GM18861 (cell line): ENCODE measurements at regions not wholly inside any gene's neighbourhood (a gene's known extent, or its start where the extent isn't known, plus 50 kb on each side); places are given as distances from the start of the nearest gene placed in this dataset.

ENCODE experiments used
- ATAC-seq: cut with Tn5 transposase; IDR thresholded peaks from one replicate; pipeline ENCODE4 v1.9.1; 2021; ENCODE audit not compliant: unreplicated experiment

GRCh38 chr2:151197184-151198108, 64.2 kb downstream of the RBM43 start:
- no peak for ATAC-seq

DNA sequence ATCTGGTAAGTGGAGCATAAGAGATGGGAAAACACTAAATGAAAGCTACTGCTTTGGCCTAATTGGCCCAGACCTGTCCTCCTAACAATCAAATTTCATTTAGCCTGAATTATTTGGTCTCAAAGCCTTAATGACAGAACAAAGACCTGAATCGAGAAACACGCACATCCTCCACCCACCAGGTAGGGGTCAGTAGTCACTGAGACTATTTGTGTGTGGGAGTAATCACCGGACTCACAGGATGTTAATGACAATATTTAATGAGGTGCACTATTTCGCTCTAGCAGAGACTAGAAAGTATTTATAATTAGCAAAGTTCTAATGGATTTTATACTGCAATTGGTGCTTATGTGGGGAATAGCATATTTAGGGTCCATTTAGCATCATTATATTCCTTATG, 68.1 kb downstream of the RBM43 start:
- no peak for ATAC-seq

GRCh38 chr2:151192681-151193080, 69.0 kb downstream of the RBM43 start:
- no peak for ATAC-seq

DNA sequence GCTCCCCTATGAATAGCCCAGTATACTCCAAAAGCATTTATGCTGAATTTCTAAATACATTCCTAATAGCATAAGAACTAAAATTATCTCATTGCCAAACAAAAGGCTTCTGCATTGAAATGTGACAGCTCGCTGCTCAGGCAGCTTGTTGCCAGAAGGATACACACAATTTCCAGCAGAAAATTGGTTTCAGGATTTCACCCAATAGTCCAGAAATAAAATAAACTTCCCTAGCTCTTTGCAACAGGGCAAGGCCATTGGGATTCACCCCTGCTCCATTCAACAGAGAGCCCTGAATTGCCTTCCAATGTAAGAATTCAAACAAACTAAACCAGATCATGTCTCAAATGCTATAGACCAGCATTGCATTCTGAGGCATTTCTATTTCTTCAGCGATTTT, 70.7 kb downstream of the RBM43 start:
- ATAC-seq = no peak

GRCh38 chr2:151189125-151189524, 72.5 kb downstream of the RBM43 start:
- ATAC-seq = no peak

GRCh38 chr2:151186011-151186410, 75.7 kb downstream of the RBM43 start:
- no peak for ATAC-seq

DNA sequence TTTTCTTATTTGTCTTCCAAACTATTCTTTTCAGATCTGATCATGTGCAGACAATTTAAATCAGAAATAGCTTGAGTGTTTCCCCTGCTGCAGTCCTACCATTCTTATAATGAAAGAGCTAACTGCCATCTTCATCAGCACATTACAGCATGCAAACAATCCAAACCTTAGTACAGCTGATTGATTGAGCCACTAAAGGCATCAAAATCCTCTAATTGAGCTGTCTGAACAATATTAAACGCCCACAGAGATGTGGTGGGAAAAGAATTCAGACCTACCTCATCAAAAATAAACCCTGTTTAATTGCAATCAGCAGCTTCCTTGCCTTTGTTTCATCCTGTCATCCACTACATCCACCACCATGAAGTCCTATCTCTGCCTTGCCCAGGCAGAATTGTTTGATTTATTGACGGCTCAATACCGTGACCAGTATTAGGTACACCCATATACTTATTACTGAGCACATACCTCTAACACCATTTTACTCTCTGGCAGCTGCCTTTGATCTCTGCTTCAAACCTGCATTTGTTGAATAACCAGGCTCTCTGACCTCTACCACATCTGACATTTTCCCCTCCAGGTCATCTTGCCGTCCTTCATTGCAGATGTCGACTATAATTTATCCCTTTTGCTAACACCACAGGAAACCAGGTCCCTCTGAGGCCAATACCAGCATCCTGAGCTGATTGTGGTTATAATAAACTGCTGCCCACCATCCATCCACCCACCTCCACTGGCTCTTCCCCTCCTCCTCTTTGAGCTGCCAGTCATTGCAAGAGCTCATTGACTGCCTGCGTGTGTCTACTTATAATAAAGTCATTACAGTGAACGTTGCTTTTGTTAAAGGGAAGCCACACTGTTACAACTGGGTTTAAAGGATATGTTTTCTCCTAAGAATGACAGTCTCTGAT, 78.5 kb downstream of the RBM43 start:
- no peak for ATAC-seq

DNA sequence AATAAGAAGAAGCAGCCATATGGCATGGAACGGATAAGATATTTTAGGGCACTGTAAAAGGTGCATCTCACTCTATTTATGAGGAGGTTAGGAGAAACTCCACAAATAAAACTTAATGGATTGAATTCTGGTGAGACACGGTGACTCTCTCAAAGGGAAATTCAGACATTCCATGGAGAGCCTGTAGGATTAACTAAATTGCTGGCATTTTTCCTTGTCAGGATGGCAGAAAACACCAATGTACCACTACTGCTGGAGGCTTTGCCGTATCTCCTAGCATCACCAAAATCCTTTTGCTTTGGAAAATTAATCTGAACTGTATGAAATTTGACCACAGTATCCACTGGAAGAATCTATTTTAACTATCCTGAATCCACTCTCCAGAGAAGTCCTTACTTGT, 79.3 kb downstream of the RBM43 start:
- no peak for ATAC-seq

DNA sequence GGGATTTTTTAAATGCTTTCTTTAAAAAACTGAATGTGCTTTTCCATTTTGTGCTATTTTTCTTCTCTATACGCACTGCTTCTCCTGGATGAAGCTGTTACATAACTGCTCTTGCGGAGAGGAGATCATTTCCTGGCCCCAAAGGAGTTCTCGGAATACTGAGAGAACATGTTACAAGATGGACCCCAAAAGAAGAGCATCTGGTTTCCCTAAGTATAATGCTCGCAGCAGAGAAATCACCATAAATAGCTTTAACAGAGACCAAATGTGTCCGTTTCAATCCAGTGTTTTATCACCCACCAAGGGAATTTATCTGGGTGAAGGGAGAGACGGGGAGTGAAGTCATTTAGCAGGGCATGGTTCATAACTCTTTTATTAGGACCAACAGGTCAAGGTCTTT, 80.1 kb downstream of the RBM43 start:
- ATAC-seq = no peak

- no peak for ATAC-seq
Measured at GRCh38 chr2:151180123-151180522, 81.5 kb downstream of the RBM43 start.

DNA sequence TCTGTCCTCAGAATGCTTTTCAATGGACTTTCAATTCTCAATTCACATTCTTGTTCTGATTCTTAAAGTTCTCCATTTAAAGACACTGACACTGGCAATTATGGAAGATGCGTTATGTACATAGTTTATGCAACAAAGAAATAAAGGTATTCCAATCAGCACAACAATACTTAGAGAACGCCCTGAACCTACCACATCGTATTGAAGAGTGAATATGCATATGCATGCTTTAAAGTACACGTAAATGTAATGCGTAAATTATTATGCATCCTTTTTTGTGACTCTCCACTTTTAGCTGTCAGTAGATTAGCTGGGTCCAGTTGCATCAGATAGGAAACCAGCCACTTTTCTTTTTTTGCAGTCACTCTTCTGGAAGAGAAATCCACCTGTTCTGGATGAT, 83.5 kb downstream of the RBM43 start:
- ATAC-seq = no peak

- no peak for ATAC-seq
Measured at GRCh38 chr2:151177756-151178155, 83.9 kb downstream of the RBM43 start.

DNA sequence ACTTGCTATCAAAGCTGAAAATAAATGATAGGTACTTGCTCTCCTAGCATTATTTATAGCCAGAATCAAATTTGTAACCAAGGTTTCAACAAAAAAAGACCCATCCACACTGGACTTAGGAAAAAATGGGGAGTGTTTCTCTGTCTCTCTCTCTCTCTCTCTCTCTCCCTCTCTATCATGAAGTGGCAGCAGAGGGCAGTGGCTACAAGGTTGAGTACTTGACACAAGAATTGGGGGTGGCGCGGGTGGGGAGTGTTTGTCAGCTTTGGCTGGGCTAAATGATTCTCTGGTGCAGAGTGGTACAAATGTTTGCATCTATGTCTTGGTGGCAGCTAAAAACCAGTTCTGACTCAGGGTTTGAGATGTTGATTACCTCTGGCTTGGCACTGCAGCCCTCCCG, 85.0 kb downstream of the RBM43 start:
- no peak for ATAC-seq

- no peak for ATAC-seq
Measured at GRCh38 chr2:151175864-151176263, 85.8 kb downstream of the RBM43 start.

GRCh38 chr2:151174127-151174526, 87.5 kb downstream of the RBM43 start:
- ATAC-seq = no peak

- ATAC-seq = no peak
Measured at GRCh38 chr2:151171186-151171585, 90.5 kb downstream of the RBM43 start.

DNA sequence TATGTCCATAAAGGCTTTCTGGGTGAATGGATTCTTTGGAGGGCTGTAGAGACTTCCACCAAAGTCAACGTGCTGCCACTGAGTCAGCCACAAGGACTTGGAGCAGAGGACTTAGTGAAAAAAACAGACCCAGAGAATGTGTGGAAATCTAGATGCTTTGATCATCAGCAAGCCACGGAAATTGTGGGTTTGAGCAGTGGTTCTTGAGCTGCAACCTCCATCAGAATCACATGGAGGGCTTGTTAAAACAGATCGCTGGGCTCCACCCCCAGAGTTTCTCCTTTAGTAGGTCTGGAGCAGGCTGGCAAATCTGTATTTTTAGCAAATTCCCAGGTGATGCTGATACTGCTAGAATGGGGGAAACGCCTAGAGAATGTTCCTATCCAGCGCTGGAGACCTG, 95.3 kb downstream of the RBM43 start:
- ATAC-seq = no peak

GRCh38 chr2:151165105-151165684, 96.5 kb downstream of the RBM43 start:
- no peak for ATAC-seq

DNA sequence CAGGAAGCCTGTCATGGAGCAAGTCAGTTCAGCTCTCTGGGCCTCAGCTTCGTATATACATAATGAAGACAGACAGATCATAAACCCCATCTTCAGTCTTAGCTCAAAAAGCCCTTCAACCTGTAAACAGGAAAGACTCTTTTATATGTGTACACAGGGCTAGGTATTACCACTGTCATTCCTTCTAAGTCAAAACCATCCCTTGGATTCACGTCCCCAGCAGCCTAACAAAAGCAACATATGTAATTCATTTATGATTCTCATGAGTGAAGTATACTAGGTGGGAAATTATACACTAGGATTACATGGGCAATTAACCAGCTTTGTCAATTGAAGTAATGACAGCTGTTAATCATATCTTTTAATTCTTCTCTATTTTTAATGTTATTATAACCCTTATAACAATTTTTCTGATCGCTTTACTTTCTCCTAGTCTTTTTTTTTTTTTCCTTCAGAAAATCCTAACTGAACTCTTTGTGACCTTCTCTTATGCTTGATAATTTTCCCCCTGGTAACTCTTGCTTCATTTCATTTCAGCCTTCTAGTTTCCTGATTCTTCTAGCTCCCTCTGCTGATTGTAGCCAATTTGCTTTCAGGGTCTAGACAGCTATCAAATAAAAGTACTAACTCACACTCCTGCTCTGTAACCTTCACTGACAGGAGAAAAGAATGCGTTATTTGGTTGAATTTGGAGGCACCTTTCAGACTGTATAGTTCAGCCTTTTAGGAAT, 99.7 kb downstream of the RBM43 start:
- ATAC-seq = no peak

DNA sequence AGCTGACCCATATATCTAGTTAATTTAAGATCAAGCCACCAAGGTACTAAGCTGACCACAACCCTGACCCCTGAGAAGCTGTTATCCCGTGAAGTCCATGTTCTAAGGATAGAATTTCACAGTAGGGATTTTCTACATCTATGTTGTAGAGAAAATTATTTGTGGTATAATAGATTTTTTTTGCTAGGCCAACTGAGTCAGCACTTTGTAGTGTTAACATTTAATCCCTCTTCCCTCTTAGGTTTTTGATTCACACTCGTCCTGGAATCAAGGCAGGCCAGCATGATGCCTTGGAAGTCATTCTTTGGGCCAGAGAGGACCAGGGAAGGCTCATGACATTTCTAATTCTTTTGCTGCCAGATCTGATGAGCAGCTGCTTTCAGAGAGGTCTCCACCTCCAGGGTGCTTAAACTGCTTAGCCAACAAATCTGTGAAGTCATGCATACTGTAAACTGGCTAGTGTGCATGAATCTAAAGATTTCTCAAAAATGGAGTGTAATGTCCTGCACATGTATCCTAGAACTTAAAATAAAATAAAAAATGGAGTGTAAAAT, 102.5 kb downstream of the RBM43 start:
- no peak for ATAC-seq
